ENCODE measurements at regions not wholly inside any gene's neighbourhood (a gene's known extent, or its start where the extent isn't known, plus 50 kb on each side); places are given as distances from the start of the nearest gene placed in this dataset.

DNA sequence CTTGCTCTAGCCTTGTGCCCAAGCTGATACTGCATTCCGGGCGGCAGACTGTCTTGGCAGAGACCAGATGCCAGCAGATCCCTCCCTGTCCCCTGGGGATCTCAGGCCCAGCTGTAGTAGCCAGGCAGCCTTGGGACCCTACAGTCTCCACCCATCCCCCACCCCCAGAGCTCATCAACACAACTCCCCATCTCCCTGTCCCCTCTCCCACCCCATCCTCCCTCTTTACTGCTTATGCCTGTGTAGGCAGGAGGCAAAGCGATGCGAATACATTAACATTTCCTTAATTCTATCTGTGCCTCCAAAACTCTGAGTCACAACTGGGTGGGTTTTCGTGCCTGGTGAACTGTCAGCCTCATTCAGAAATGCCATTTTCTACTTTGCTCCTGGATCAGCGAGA lies 547.6 kb downstream of the BUD13 start:
- H3F3A ChIP-seq (ENCODE audit: insufficient read depth, low read length, poor library complexity, severe bottlenecking), result no peaks in the 10 kb centered on the region
- H4K20me1 ChIP-seq (ENCODE audit: insufficient read depth), result no peaks in the 10 kb centered on the region
- H3K4me3 ChIP-seq (ENCODE audit: low read length), result no peak overlapping the region
- no peaks in the 10 kb centered on the region for H3K9me3 ChIP-seq (ENCODE audit: low read length)
- no peaks in the 10 kb centered on the region for H3K9me2 ChIP-seq (ENCODE audit: insufficient read depth, low read length)
- H3K9ac ChIP-seq (ENCODE audit: low read length), result no peak overlapping the region
- no peak overlapping the region for H3K4me2 ChIP-seq (ENCODE audit: low read length)
- TF ChIP-seq SMC3 (conservative IDR thresholded peaks at IDR 0.05; ENCODE audit: poor library complexity), result no peak
- TF ChIP-seq EZH2 (IDR thresholded peaks at IDR 0.05; ENCODE audit: borderline replicate concordance, insufficient read depth, low read length, poor library complexity, severe bottlenecking), result no peak
- no peak for TF ChIP-seq CTCF (IDR thresholded peaks at IDR 0.05; ENCODE audit: poor library complexity, severe bottlenecking)
- no peak for TF ChIP-seq TAF1 (IDR thresholded peaks at IDR 0.05; ENCODE audit: low read depth)
- TF ChIP-seq, protein P1, sequence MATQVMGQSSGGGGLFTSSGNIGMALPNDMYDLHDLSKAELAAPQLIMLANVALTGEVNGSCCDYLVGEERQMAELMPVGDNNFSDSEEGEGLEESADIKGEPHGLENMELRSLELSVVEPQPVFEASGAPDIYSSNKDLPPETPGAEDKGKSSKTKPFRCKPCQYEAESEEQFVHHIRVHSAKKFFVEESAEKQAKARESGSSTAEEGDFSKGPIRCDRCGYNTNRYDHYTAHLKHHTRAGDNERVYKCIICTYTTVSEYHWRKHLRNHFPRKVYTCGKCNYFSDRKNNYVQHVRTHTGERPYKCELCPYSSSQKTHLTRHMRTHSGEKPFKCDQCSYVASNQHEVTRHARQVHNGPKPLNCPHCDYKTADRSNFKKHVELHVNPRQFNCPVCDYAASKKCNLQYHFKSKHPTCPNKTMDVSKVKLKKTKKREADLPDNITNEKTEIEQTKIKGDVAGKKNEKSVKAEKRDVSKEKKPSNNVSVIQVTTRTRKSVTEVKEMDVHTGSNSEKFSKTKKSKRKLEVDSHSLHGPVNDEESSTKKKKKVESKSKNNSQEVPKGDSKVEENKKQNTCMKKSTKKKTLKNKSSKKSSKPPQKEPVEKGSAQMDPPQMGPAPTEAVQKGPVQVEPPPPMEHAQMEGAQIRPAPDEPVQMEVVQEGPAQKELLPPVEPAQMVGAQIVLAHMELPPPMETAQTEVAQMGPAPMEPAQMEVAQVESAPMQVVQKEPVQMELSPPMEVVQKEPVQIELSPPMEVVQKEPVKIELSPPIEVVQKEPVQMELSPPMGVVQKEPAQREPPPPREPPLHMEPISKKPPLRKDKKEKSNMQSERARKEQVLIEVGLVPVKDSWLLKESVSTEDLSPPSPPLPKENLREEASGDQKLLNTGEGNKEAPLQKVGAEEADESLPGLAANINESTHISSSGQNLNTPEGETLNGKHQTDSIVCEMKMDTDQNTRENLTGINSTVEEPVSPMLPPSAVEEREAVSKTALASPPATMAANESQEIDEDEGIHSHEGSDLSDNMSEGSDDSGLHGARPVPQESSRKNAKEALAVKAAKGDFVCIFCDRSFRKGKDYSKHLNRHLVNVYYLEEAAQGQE (IDR thresholded peaks at IDR 0.05; ENCODE audit: borderline replicate concordance), result no peak
- no peak for TF ChIP-seq RAD21 (conservative IDR thresholded peaks at IDR 0.05)
- no peak for TF ChIP-seq POLR2AphosphoS5 (IDR thresholded peaks at IDR 0.05)
- no peak for TF ChIP-seq EP300 (conservative IDR thresholded peaks at IDR 0.05; ENCODE audit: poor library complexity, severe bottlenecking)
- TF ChIP-seq MXI1 (conservative IDR thresholded peaks at IDR 0.05; ENCODE audit: poor library complexity, severe bottlenecking), result no peak
- H3K79me2 ChIP-seq (replicated peaks; ENCODE audit: insufficient read depth, low read length), result no peaks in the 10 kb centered on the region
- H3K27me3 ChIP-seq (ENCODE audit: insufficient read depth, low read depth, low read length), result no peaks in the 10 kb centered on the region
- H3K36me3 ChIP-seq (ENCODE audit: insufficient read depth, low read length), result no peaks in the 10 kb centered on the region
- no peak overlapping the region for H2AFZ ChIP-seq (ENCODE audit: low read depth, low read length)
- H3K27ac ChIP-seq (ENCODE audit: low read length), result no peak overlapping the region

- no peak overlapping the region for H3K27ac ChIP-seq (ENCODE audit: low read length)
- H4K20me1 ChIP-seq (ENCODE audit: insufficient read depth), result no peaks in the 10 kb centered on the region
- no peaks in the 10 kb centered on the region for H3K9me3 ChIP-seq (ENCODE audit: low read length)
- H2AFZ ChIP-seq (ENCODE audit: low read depth, low read length), result no peak overlapping the region
- H3K79me2 ChIP-seq (replicated peaks; ENCODE audit: insufficient read depth, low read length), result no peaks in the 10 kb centered on the region
- no peak overlapping the region for H3K9ac ChIP-seq (ENCODE audit: low read length)
- H3K27me3 ChIP-seq (ENCODE audit: insufficient read depth, low read depth, low read length), result no peaks in the 10 kb centered on the region
- H3F3A ChIP-seq (ENCODE audit: insufficient read depth, low read length, poor library complexity, severe bottlenecking), result no peaks in the 10 kb centered on the region
- TF ChIP-seq EZH2 (IDR thresholded peaks at IDR 0.05; ENCODE audit: borderline replicate concordance, insufficient read depth, low read length, poor library complexity, severe bottlenecking) (no peak), RAD21 (conservative IDR thresholded peaks at IDR 0.05) (no peak), MXI1 (conservative IDR thresholded peaks at IDR 0.05; ENCODE audit: poor library complexity, severe bottlenecking) (no peak), EP300 (conservative IDR thresholded peaks at IDR 0.05; ENCODE audit: poor library complexity, severe bottlenecking) (no peak), POLR2AphosphoS5 (IDR thresholded peaks at IDR 0.05) (no peak), TAF1 (IDR thresholded peaks at IDR 0.05; ENCODE audit: low read depth) (no peak), CTCF (IDR thresholded peaks at IDR 0.05; ENCODE audit: poor library complexity, severe bottlenecking) (no peak), SMC3 (conservative IDR thresholded peaks at IDR 0.05; ENCODE audit: poor library complexity) (no peak)
- TF ChIP-seq, protein P1 (IDR thresholded peaks at IDR 0.05; ENCODE audit: borderline replicate concordance), result no peak
- no peaks in the 10 kb centered on the region for H3K9me2 ChIP-seq (ENCODE audit: insufficient read depth, low read length)
- H3K4me2 ChIP-seq (ENCODE audit: low read length), result no peak overlapping the region
- H3K36me3 ChIP-seq (ENCODE audit: insufficient read depth, low read length), result no peaks in the 10 kb centered on the region
- no peak overlapping the region for H3K4me3 ChIP-seq (ENCODE audit: low read length)
These were observed 547.9 kb downstream of the BUD13 start for GRCh38 chr11:116224889-116225200.

All from neural cell (in vitro differentiated cells).